Astrocyte (in vitro differentiated cells and primary cell): ENCODE measurements at regions not wholly inside any gene's neighbourhood (a gene's known extent, or its start where the extent isn't known, plus 50 kb on each side); places are given as distances from the start of the nearest gene placed in this dataset.
A peak's percentile ranks its signal among the peaks of the same experiment; 100 is the strongest.

Source experiments
- DNase-seq: peaks from one replicate; pipeline ENCODE4 v3.0.0-alpha.2; 2010; ENCODE audit warnings: low read depth
- FAIRE-seq: peaks from 2 replicates; lab custom pipeline; 2011; peaks lifted over from hg19 to GRCh38; lab: Jason Lieb, UNC
- H2AFZ ChIP-seq: 2 replicates; pipeline ENCODE4 v1.6.0; 2012; ENCODE audit warnings: low read depth, low read length, inconsistent platforms
- H3K27ac ChIP-seq: 2 replicates; pipeline ENCODE4 v1.5.1; 2011; ENCODE audit warnings: low read depth, low read length, inconsistent platforms
- H3K27me3 ChIP-seq: 2 replicates; pipeline ENCODE4 v1.6.0; 2011; ENCODE audit warnings: low read length, inconsistent platforms; ENCODE audit not compliant: insufficient read depth
- H3K36me3 ChIP-seq: 2 replicates; pipeline ENCODE4 v1.5.1; 2011; ENCODE audit warnings: low read length, inconsistent platforms; ENCODE audit not compliant: insufficient read depth
- H3K4me1 ChIP-seq: 2 replicates; pipeline ENCODE4 v1.5.1; 2011; ENCODE audit warnings: low read length, inconsistent platforms; ENCODE audit not compliant: insufficient read depth
- H3K4me2 ChIP-seq: 2 replicates; pipeline ENCODE4 v1.6.0; 2012; ENCODE audit warnings: low read length, inconsistent platforms
- H3K4me3 ChIP-seq: 2 replicates; pipeline ENCODE4 v1.5.1; 2011; ENCODE audit warnings: low read depth, mild to moderate bottlenecking, low read length, inconsistent platforms; ENCODE audit not compliant: insufficient read depth
- H3K79me2 ChIP-seq: 2 replicates; pipeline ENCODE4 v1.6.0; 2012; ENCODE audit warnings: mild to moderate bottlenecking, low read length, inconsistent platforms; ENCODE audit not compliant: insufficient read depth
- H3K9ac ChIP-seq: 2 replicates; pipeline ENCODE4 v1.6.0; 2012; ENCODE audit warnings: mild to moderate bottlenecking, low read length, inconsistent platforms
- H3K9me3 ChIP-seq: 2 replicates; pipeline ENCODE4 v1.5.1; 2012; ENCODE audit warnings: low read depth, mild to moderate bottlenecking, low read length, inconsistent platforms; ENCODE audit not compliant: insufficient read depth
- H4K20me1 ChIP-seq: 2 replicates; pipeline ENCODE4 v1.6.0; 2012; ENCODE audit warnings: low read length, inconsistent platforms; ENCODE audit not compliant: insufficient read depth
- H3K27ac Mint-ChIP-seq: one replicate; pipeline ENCODE4 v1.8.0; 2021; ENCODE audit warnings: mild to moderate bottlenecking, mixed read lengths; ENCODE audit not compliant: unreplicated experiment
- H3K27me3 Mint-ChIP-seq: one replicate; pipeline ENCODE4 v1.8.0; 2021; ENCODE audit warnings: low read depth, mixed read lengths; ENCODE audit not compliant: unreplicated experiment
- H3K36me3 Mint-ChIP-seq: one replicate; pipeline ENCODE4 v1.8.0; 2021; ENCODE audit warnings: low read depth, mixed read lengths; ENCODE audit not compliant: unreplicated experiment
- H3K4me1 Mint-ChIP-seq: one replicate; pipeline ENCODE4 v1.8.0; 2021; ENCODE audit warnings: low read depth, mixed read lengths; ENCODE audit not compliant: unreplicated experiment
- H3K4me3 Mint-ChIP-seq: one replicate; pipeline ENCODE4 v1.8.0; 2021; ENCODE audit warnings: mild to moderate bottlenecking, moderate library complexity, mixed read lengths; ENCODE audit not compliant: unreplicated experiment
- H3K9me3 Mint-ChIP-seq: one replicate; pipeline ENCODE4 v1.8.0; 2021; ENCODE audit warnings: mild to moderate bottlenecking, mixed read lengths; ENCODE audit not compliant: unreplicated experiment
- CTCF ChIP-seq: IDR thresholded peaks from 2 replicates; pipeline ENCODE4 v1.5.1; 2011; ENCODE audit warnings: low read depth, mild to moderate bottlenecking, inconsistent platforms, low read length, moderate library complexity; ENCODE audit not compliant: insufficient read depth
- EZH2 ChIP-seq: IDR thresholded peaks from 2 replicates; pipeline ENCODE4 v1.6.1; 2012; ENCODE audit warnings: mild to moderate bottlenecking, low read length, inconsistent platforms; ENCODE audit not compliant: insufficient read depth

GRCh38 chr15:85326291-85326690, 54.1 kb upstream of the AKAP13 start:
- Mint-ChIP-seq H3K4me3 (no peak overlapping the region), H3K27me3 (no peaks in the 10 kb centered on the region), H3K9me3 (no peaks in the 10 kb centered on the region), H3K27ac (no peak overlapping the region), H3K4me1 (peaks cover 25% of the 10 kb centered on the region), H3K36me3 (no peaks in the 10 kb centered on the region)
- Histone ChIP-seq H3K4me1 (peaks cover 17% of the 10 kb centered on the region), H4K20me1 (no peaks in the 10 kb centered on the region), H3K9me3 (no peaks in the 10 kb centered on the region), H3K36me3 (no peaks in the 10 kb centered on the region), H3K79me2 (no peaks in the 10 kb centered on the region), H2AFZ (no peak overlapping the region), H3K27ac (no peak overlapping the region), H3K9ac (no peak overlapping the region), H3K4me3 (no peak overlapping the region), H3K27me3 (no peaks in the 10 kb centered on the region), H3K4me2 (no peak overlapping the region)
- TF ChIP-seq EZH2, result no peak
- no peak for TF ChIP-seq CTCF
- FAIRE-seq, result no peak
- no peak for DNase-seq

DNA sequence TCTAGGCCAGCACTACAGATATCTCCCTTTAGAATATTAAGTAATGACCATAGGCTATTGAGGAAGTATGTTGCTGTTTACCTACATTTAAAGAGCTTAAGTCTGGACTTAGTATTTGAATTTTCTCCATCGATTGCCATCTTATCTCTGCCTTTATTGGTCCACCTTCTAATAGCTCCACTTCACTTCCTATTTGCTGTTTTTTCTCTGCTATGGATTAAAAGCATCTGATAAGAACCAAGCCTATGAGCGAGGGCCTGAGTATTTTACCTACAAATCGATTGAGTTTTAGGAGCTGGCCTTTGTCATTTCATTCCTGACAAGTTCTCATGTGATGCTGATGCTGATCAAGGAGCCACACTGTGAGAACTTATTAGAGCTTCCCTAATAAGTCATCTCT, 52.6 kb upstream of the AKAP13 start:
- Histone ChIP-seq H3K9ac (no peak overlapping the region), H2AFZ (no peak overlapping the region), H4K20me1 (no peaks in the 10 kb centered on the region), H3K9me3 (no peaks in the 10 kb centered on the region), H3K27me3 (no peaks in the 10 kb centered on the region), H3K36me3 (no peaks in the 10 kb centered on the region), H3K79me2 (no peaks in the 10 kb centered on the region), H3K4me3 (no peak overlapping the region), H3K27ac (no peak overlapping the region), H3K4me1 (peaks cover 31% of the 10 kb centered on the region), H3K4me2 (no peak overlapping the region)
- no peak overlapping the region for H3K27ac Mint-ChIP-seq
- H3K36me3 Mint-ChIP-seq, result no peaks in the 10 kb centered on the region
- no peaks in the 10 kb centered on the region for H3K27me3 Mint-ChIP-seq
- DNase-seq, result no peak
- H3K4me1 Mint-ChIP-seq, result peaks cover 35% of the 10 kb centered on the region
- peaks cover 2% of the 10 kb centered on the region for H3K9me3 Mint-ChIP-seq
- H3K4me3 Mint-ChIP-seq, result no peak overlapping the region
- TF ChIP-seq CTCF, result no peak
- TF ChIP-seq EZH2, result no peak
- no peak for FAIRE-seq

DNA sequence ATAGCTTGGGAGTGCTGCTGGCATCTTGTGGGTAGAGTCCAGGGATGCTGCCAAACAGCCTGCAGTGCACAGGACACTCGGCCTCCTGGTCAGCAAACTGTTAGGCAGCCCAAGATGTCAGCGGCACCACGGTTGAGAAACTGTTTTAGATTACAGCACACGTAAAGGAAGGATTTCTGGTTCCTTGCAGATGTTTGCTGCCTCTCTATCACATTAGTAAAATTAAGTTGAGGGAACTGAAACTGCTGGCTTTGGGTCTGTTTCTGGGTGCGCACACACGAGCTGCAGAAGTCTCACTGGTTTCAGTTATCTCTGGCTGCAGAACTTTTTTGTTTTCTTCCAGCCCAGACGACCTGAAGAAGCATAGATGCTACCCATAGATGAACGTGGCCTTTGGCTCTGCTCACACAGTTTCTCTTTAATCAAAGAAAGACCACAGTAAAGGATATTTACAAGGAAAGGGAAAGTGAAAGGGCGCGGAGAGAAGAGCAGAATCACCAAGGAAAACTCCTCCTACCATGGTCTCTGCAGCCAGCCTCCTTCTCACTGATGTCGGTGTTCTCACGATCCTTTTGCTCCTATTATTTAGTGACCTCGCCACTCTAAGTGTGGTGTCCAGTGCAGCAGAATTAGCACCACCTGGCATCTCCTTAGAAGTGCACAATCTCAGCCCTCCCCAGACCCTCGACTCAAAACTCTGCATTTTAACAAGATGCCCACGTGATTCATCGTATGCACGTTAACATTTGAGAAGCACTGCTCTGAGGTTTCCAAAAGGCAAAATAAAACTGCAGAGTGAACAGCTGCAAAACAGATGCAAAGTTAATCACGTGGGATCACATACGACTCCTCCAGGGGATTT, 50.6 kb upstream of the AKAP13 start:
- Histone ChIP-seq H4K20me1 (no peaks in the 10 kb centered on the region), H3K4me2 (peak overlapping the region; percentile 79), H3K27ac (peak overlapping the region; percentile 27), H3K36me3 (no peaks in the 10 kb centered on the region), H3K9ac (peak overlapping the region; percentile 67), H3K4me1 (peaks cover 43% of the 10 kb centered on the region), H3K9me3 (no peaks in the 10 kb centered on the region), H3K4me3 (peak overlapping the region; percentile 50), H3K79me2 (no peaks in the 10 kb centered on the region), H2AFZ (peak overlapping the region; percentile 66), H3K27me3 (no peaks in the 10 kb centered on the region)
- Mint-ChIP-seq H3K27me3 (no peaks in the 10 kb centered on the region), H3K4me1 (peaks cover 46% of the 10 kb centered on the region), H3K9me3 (peaks cover 5% of the 10 kb centered on the region), H3K27ac (peak overlapping the region; percentile 9), H3K4me3 (no peak overlapping the region), H3K36me3 (no peaks in the 10 kb centered on the region)
- DNase-seq (peak; percentile 42), FAIRE-seq (no peak)
- TF ChIP-seq CTCF (no peak), EZH2 (no peak)
